ENCODE measurements at regions not wholly inside any gene's neighbourhood (a gene's known extent, or its start where the extent isn't known, plus 50 kb on each side); places are given as distances from the start of the nearest gene placed in this dataset.
"Not testable (repeated sequence)": the region's sequence is repeated elsewhere in the genome, so short reads cannot be mapped to it uniquely, and the experiment has no call there.

DNA sequence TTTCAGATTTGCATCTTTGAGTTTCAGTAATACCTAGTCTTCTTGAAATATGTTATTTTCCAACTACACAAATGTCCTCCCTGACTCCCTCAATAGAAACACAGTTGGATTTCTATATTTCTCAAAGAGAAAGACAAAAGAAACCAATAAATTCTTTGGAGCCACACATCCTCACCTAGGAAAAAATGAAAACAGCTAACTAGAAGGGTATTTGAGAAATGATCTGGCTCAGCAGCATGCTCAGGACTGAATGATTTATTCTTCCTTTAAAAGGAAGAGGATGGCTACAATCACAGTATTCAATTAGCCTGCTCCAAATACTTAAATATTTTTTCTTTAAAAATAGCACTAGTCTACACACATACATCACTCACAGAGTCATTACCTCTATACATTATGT is 196.4 kb upstream of the TENT5A start:
- no peak overlapping the region for H2BK120ac ChIP-seq (ENCODE audit: low read depth, low read length)
- no peak overlapping the region for H2AFZ ChIP-seq (ENCODE audit: low read depth, low read length)
- no peak for DNase-seq
- no peaks in the 10 kb centered on the region for H3K27me3 ChIP-seq (ENCODE audit: control insufficient read depth in 1 of 2, insufficient read depth in 1 of 2, low read length in 2 of 2)
- H3K79me1 ChIP-seq (replicated peaks; ENCODE audit: low read length, poor library complexity, severe bottlenecking) = no peaks in the 10 kb centered on the region
- no peak overlapping the region for H3K9ac ChIP-seq (ENCODE audit: low read length)
- H3K4ac ChIP-seq (ENCODE audit: low read depth in 1 of 2, low read length in 2 of 2) = no peak overlapping the region
- H3K9me3 ChIP-seq (ENCODE audit: control insufficient read depth, low read length) = no peaks in the 10 kb centered on the region
- H4K91ac ChIP-seq (ENCODE audit: low read length) = no peak overlapping the region
- H2AK5ac ChIP-seq (ENCODE audit: low read length, severe bottlenecking) = no peak overlapping the region
- no peaks in the 10 kb centered on the region for H3K4me1 ChIP-seq (ENCODE audit: control insufficient read depth, insufficient read depth, low read depth, low read length)
- no peak overlapping the region for H2BK15ac ChIP-seq (ENCODE audit: low read depth, poor library complexity, severe bottlenecking)
- H4K8ac ChIP-seq (ENCODE audit: low read length) = no peak overlapping the region
- no peak overlapping the region for H3K23ac ChIP-seq (ENCODE audit: low read length in 2 of 2)
- H3K4me2 ChIP-seq (ENCODE audit: low read length, poor library complexity, severe bottlenecking) = no peak overlapping the region
- no peak overlapping the region for H2BK5ac ChIP-seq (ENCODE audit: low read depth, low read length, poor library complexity, severe bottlenecking)
- no peaks in the 10 kb centered on the region for H3K36me3 ChIP-seq (ENCODE audit: control insufficient read depth in 1 of 2, insufficient read depth in 2 of 2, low read depth in 1 of 2, low read length in 2 of 2)
- no peak overlapping the region for H3K4me3 ChIP-seq (ENCODE audit: insufficient read depth in 1 of 2, low read depth in 1 of 2, low read length in 2 of 2)
- no peak overlapping the region for H3K18ac ChIP-seq (ENCODE audit: low read depth in 1 of 2, low read length in 2 of 2)
- no peak overlapping the region for H2BK12ac ChIP-seq (ENCODE audit: low read length in 2 of 2)
- H3K14ac ChIP-seq (ENCODE audit: low read length in 2 of 2) = no peak overlapping the region
- H3K27ac ChIP-seq (ENCODE audit: low read length, poor library complexity, severe bottlenecking) = no peak overlapping the region

GRCh38 chr6:81948196-81948595 is 195.7 kb upstream of the TENT5A start:
- H3K27ac ChIP-seq (ENCODE audit: low read length, poor library complexity, severe bottlenecking); H3K79me1 ChIP-seq (replicated peaks; ENCODE audit: low read length, poor library complexity, severe bottlenecking); H3K4me3 ChIP-seq (ENCODE audit: insufficient read depth in 1 of 2, low read depth in 1 of 2, low read length in 2 of 2); H4K8ac ChIP-seq (ENCODE audit: low read length); H3K4me2 ChIP-seq (ENCODE audit: low read length, poor library complexity, severe bottlenecking); H2AK5ac ChIP-seq (ENCODE audit: low read length, severe bottlenecking); H2BK12ac ChIP-seq (ENCODE audit: low read length in 2 of 2); H3K4me1 ChIP-seq (ENCODE audit: control insufficient read depth, insufficient read depth, low read depth, low read length); H3K23ac ChIP-seq (ENCODE audit: low read length in 2 of 2); H3K18ac ChIP-seq (ENCODE audit: low read depth in 1 of 2, low read length in 2 of 2); H2BK15ac ChIP-seq (ENCODE audit: low read depth, poor library complexity, severe bottlenecking); H3K36me3 ChIP-seq (ENCODE audit: control insufficient read depth in 1 of 2, insufficient read depth in 2 of 2, low read depth in 1 of 2, low read length in 2 of 2); H3K9ac ChIP-seq (ENCODE audit: low read length); H4K91ac ChIP-seq (ENCODE audit: low read length); DNase-seq; H3K4ac ChIP-seq (ENCODE audit: low read depth in 1 of 2, low read length in 2 of 2); H3K14ac ChIP-seq (ENCODE audit: low read length in 2 of 2); H2BK120ac ChIP-seq (ENCODE audit: low read depth, low read length); H3K9me3 ChIP-seq (ENCODE audit: control insufficient read depth, low read length); H3K27me3 ChIP-seq (ENCODE audit: control insufficient read depth in 1 of 2, insufficient read depth in 1 of 2, low read length in 2 of 2); H2AFZ ChIP-seq (ENCODE audit: low read depth, low read length); H2BK5ac ChIP-seq (ENCODE audit: low read depth, low read length, poor library complexity, severe bottlenecking): not testable (repeated sequence)
- WGBS = 93% methylated on average over 4 of the region's 4 CpGs

GRCh38 chr6:81944661-81945060 is 192.2 kb upstream of the TENT5A start:
- WGBS = 97% methylated on average over 2 of the region's 2 CpGs
- no peak overlapping the region for H2BK12ac ChIP-seq (ENCODE audit: low read length in 2 of 2)
- no peak overlapping the region for H2BK5ac ChIP-seq (ENCODE audit: low read depth, low read length, poor library complexity, severe bottlenecking)

GRCh38 chr6:81942842-81943241 is 190.4 kb upstream of the TENT5A start:
- not testable (repeated sequence) for DNase-seq; H3K18ac ChIP-seq (ENCODE audit: low read depth in 1 of 2, low read length in 2 of 2); H2AFZ ChIP-seq (ENCODE audit: low read depth, low read length); H2BK12ac ChIP-seq (ENCODE audit: low read length in 2 of 2); H3K4me3 ChIP-seq (ENCODE audit: insufficient read depth in 1 of 2, low read depth in 1 of 2, low read length in 2 of 2); H3K23ac ChIP-seq (ENCODE audit: low read length in 2 of 2); H3K4me1 ChIP-seq (ENCODE audit: control insufficient read depth, insufficient read depth, low read depth, low read length); H3K14ac ChIP-seq (ENCODE audit: low read length in 2 of 2); H2BK15ac ChIP-seq (ENCODE audit: low read depth, poor library complexity, severe bottlenecking); H2BK5ac ChIP-seq (ENCODE audit: low read depth, low read length, poor library complexity, severe bottlenecking); H3K27me3 ChIP-seq (ENCODE audit: control insufficient read depth in 1 of 2, insufficient read depth in 1 of 2, low read length in 2 of 2); H3K4me2 ChIP-seq (ENCODE audit: low read length, poor library complexity, severe bottlenecking); H3K9me3 ChIP-seq (ENCODE audit: control insufficient read depth, low read length); H3K4ac ChIP-seq (ENCODE audit: low read depth in 1 of 2, low read length in 2 of 2); H3K27ac ChIP-seq (ENCODE audit: low read length, poor library complexity, severe bottlenecking); H2AK5ac ChIP-seq (ENCODE audit: low read length, severe bottlenecking); H4K8ac ChIP-seq (ENCODE audit: low read length); H3K9ac ChIP-seq (ENCODE audit: low read length); H4K91ac ChIP-seq (ENCODE audit: low read length); H3K79me1 ChIP-seq (replicated peaks; ENCODE audit: low read length, poor library complexity, severe bottlenecking); H2BK120ac ChIP-seq (ENCODE audit: low read depth, low read length); H3K36me3 ChIP-seq (ENCODE audit: control insufficient read depth in 1 of 2, insufficient read depth in 2 of 2, low read depth in 1 of 2, low read length in 2 of 2)
- no CpG with 5 or more reads among the region's 3 CpGs for WGBS

More at GRCh38 chr6:81944661-81945060, 192.2 kb upstream of the TENT5A start:
- Histone ChIP-seq H3K18ac (ENCODE audit: low read depth in 1 of 2, low read length in 2 of 2) (no peak overlapping the region), H4K91ac (ENCODE audit: low read length) (no peak overlapping the region), H2BK15ac (ENCODE audit: low read depth, poor library complexity, severe bottlenecking) (no peak overlapping the region), H3K79me1 (replicated peaks; ENCODE audit: low read length, poor library complexity, severe bottlenecking) (no peaks in the 10 kb centered on the region), H3K4me2 (ENCODE audit: low read length, poor library complexity, severe bottlenecking) (no peak overlapping the region), H2AFZ (ENCODE audit: low read depth, low read length) (no peak overlapping the region), H3K9ac (ENCODE audit: low read length) (no peak overlapping the region), H4K8ac (ENCODE audit: low read length) (no peak overlapping the region), H2AK5ac (ENCODE audit: low read length, severe bottlenecking) (no peak overlapping the region), H3K4me1 (ENCODE audit: control insufficient read depth, insufficient read depth, low read depth, low read length) (no peaks in the 10 kb centered on the region), H3K4me3 (ENCODE audit: insufficient read depth in 1 of 2, low read depth in 1 of 2, low read length in 2 of 2) (no peak overlapping the region), H3K4ac (ENCODE audit: low read depth in 1 of 2, low read length in 2 of 2) (no peak overlapping the region), H3K36me3 (ENCODE audit: control insufficient read depth in 1 of 2, insufficient read depth in 2 of 2, low read depth in 1 of 2, low read length in 2 of 2) (no peaks in the 10 kb centered on the region), H2BK120ac (ENCODE audit: low read depth, low read length) (no peak overlapping the region), H3K14ac (ENCODE audit: low read length in 2 of 2) (no peak overlapping the region), H3K9me3 (ENCODE audit: control insufficient read depth, low read length) (no peaks in the 10 kb centered on the region), H3K27me3 (ENCODE audit: control insufficient read depth in 1 of 2, insufficient read depth in 1 of 2, low read length in 2 of 2) (no peaks in the 10 kb centered on the region), H3K27ac (ENCODE audit: low read length, poor library complexity, severe bottlenecking) (no peak overlapping the region), H3K23ac (ENCODE audit: low read length in 2 of 2) (no peak overlapping the region)
- DNase-seq = no peak

Measured in mesenchymal stem cell (in vitro differentiated cells and primary cell).